Amniotic epithelial cell (primary cell): ENCODE measurements at regions not wholly inside any gene's neighbourhood (a gene's known extent, or its start where the extent isn't known, plus 50 kb on each side); places are given as distances from the start of the nearest gene placed in this dataset.
"Not testable (repeated sequence)": the region's sequence is repeated elsewhere in the genome, so short reads cannot be mapped to it uniquely, and the experiment has no call there.

Experiments
- DNase-seq: peaks from one replicate; pipeline ENCODE4 v3.0.0-alpha.2; 2010; ENCODE audit warnings: low read depth

DNA sequence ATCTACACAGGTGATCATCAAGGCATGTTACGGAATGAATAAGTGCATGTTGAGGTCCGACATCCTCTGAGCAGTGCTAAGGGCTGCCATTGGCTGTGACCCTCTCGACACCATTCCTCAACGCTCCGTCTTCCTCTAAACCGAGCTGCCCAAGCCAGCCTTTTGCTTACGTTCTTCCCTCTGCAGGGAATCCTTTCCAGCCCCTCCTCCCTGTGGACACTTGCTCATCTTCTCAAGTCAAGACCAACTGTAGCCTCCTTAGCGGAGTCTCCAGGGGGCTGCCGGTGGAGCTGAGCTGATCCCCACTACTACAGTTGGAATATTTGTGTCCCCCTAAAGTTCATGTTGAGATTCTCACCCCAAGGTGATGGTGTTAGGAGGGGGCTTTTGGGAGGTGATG is 781.0 kb downstream of the TBC1D22A start:
- DNase-seq = no peak

DNA sequence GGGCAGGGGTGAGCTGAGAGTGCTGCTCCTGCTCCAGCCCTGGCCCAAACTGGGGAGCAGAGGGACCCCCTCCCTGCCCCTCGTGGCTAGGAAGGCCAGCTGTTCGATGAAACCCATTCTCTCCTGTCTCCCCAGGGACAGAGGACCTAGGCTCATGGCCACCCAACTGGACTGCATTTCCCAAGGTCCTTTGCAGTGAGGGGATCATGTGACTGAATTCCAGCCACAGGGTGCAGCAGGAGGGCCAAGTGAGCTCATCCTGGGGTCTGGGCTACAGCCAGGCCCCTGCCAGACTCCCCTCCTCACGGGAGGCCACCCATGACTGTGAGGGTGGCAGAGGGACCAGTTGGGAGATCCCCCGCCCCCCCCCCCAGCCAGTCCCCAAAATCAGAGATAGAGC is 777.6 kb downstream of the TBC1D22A start:
- no peak for DNase-seq

DNA sequence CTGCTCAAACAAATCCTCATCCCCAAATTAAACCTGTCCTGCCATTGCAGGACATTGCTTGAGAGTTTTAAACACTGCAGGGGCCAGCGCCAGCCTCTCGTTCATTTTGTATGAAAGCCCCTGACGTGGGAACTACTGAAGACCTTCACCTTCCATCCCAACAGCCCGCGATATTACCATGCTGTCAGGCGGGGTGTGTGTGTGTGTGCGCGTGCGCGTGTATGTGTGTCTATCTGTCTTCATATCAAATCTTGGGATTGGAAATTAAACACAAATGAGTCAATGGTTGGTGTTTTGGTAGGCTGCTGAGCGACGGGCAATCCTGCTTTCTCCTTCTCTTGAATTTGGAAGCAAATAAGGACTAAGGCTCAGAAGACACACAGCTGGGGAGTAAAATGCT is 776.9 kb downstream of the TBC1D22A start:
- DNase-seq = no peak

DNA sequence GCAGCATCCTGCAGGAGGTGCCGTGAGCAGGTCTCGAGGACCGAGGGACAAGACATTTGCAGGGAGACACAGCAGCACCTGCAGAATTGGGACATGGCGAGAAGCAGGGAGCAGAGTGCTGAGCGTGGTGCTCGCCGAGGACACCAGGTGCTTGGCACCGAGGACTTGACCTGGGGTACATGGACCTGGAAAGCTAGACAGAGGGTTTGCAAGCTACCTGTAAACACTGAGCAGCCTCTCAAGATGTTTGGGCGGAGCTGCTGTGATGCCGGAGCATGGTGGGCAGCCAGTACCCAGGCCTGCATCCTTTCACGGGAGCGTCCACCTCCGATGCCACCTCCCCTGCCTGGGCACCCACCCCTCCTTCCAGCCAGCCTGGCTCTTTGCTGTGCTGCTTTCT is 773.2 kb downstream of the TBC1D22A start:
- DNase-seq = no peak

DNA sequence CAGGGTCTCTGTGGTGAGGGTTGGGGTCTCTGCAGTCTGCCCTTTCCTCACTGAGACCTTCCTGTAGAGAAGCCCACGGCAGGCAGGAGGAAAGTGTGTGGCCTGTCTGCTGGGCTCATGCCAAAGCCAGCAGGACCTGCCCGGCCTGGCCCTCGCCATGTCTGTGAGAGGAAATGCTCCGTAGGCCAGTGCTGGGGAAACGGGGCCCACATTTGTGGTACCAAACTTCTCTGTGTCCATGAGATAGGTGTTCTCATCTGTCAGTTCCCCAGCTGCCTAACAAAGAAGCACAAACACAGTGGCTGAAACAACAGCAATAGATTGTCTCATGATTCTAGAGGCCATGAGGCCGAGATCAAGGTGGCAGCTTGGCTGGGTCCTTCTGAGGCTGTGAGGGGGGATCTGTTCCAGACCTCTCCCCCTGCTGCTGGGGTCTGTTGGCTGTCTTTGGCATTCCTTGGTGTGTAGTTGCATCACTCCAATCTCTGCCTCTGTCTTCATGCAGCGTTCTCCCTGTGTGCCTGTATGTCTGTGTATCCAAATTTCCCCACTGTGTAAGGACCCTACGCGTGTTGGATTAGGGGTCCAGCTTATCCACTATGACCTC is 772.5 kb downstream of the TBC1D22A start:
- DNase-seq = no peak

DNA sequence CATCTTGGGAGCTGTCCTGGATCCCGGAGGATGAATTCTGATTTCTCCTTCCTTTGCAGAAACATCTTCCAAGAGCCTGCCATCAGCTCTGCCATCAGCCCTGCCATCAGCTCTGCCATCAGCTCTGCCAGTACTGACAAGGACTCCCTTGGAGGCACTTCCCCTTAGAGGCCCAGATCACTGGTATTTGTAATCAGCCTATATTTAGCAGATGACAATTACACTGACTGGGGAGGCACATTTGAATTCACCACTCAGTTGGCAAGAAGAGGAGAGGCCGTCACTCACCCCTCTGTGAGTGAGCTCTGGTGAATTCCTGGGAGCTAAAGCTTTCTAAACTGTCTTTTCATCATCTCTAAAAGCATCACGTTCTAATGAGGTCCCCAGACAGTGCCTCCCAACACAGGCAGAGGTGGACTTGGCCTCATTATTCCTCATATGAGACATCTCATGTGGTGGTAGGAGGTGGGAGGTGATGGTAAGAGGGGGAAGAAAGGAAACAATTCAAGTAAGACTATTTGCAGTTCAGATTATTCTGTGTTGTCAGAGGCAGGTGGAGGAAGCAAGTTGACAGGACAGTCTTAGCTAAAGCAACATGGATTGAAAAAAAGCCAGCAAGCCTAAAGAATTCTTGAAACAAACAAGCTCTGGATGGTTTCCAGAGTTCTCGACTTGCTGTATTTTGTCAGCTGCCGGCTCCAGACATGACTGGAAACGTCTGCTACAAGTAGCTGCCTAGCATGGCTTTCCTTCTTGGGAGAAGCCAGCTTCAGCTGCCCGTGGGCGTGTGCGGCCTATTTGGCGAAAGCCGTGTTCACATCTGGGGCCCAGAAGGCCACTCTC is 771.7 kb downstream of the TBC1D22A start:
- no peak for DNase-seq

DNA sequence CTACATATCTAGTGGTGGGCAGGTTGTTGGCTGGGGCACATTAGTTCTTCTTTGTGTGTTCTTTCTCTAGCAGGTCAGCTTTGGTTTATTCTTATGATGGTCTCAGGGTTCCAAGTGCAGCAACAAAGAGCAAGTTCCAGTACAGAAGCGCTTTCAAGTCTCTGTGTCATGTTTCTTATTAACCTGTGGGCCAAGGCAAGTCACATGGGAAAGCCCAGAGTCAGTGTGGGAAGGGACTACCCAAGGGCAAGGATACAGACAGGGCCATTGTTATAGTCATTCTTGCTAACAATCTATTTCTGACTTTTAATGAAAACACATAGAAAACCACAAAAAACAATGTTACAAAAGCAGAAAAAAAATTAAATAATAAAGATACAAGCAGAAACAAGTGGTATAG is 754.6 kb downstream of the TBC1D22A start:
- DNase-seq = no peak

DNA sequence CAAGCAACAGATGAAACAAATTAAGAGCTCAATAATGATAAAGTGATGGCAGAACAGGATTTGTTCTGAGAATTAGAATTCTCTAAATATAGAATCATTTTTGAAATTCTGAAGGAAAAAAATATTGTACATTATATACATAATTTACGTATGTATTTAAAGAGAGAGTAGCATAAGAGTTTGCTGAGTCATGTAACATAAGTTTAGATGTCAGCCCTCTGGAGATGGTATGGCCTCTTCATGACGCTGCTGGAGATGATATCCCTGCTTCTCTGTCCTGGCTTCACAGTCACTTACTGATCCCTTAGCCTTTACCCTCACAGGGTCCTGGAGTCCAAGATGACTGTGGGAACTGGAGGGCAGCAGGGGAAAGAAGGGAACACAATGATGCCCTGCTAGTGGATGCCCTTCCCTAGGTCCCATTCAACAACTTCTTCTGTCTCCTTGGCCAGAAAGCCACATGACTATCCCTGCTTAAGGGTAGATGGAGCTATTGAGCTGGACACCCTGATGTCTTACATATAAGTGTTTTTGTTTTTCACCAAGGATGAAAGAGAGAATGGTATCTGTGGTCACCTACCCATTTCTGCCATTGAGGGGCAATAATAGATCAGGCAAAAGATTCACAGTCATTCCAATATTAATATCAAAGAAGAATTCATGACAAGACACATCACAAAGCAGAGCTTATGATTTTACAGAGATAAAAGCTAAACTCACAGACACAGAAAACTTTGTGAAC is 753.1 kb downstream of the TBC1D22A start:
- no peak for DNase-seq

DNA sequence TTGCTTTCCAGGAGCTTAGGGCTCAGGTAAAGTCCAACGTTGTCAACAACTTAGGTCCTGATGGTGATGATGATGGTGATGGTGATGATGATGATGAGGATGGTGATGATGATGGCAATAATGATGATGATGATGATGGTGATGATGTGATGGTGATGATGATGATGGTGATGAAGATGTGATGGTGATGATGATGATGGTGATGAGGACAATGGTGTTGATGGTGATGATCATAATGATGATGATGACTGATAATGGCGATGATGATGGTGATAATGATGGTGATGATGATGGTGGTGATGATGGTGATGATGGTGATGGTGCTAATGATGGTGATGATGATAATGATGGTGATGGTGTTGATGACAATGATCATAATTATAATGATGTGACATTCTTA is 750.2 kb downstream of the TBC1D22A start:
- no peak for DNase-seq

DNA sequence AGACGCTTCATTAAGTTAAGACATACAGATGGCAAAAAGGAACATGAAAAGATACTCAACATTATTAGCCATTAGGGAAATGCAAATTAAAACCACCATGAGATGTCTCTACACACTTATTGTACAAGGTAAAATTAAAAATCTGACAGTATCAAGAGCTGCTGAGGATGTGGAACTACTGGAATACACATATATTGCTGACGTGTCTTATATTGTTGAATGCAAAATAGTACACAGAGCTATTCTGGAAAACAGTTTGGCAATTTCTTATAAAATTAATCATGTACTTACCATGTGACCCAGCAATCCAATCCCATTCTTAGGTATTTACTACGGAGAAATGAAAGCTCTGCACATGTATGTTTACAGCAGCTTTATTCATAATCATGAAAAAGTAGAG is 742.5 kb downstream of the TBC1D22A start:
- no peak for DNase-seq

DNA sequence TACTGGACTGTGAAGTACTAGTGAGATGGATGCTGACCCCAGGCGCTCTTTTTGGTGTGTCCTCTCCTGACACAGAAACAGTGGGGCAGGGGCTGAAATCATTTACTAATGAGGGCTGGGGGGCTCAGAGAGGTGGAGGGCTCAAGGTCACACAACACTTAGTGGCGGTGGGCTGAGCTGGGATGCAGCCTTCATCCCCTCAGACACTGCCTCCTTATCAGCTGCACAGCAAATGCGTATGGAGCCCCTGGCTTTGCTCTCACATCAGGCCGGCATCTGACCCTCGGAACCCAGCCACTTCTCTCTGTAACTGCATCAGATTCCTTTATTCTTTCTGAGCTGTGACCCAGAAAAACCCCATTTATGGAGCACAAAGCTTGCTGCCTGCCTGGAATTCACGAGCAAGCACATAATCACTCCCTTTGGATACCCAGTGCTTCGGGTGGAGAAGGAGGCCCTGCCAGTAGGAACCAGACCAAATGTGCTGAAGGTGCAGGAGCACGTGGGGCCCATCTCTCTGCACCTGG is 736.6 kb downstream of the TBC1D22A start:
- DNase-seq = no peak

DNA sequence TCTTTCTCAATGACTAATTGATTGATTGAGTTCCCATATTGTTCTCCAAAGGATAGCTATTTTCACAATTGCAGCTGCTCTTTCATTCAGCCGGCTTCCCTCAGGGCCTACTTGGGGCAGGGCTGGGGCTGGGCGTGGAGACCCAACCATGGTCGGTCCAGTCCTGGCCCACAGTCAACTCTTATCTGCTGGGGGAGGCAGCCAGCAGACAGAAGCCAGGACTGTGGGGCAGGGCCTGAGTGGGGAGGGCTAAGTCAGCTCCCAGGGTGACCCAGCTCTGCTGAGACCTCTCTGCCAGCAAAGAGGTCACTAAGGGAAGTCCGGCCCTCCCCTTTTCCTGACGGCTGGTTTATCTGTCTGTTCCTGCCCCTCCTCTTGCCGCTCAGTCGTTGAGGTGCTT is 735.2 kb downstream of the TBC1D22A start:
- DNase-seq = no peak

DNA sequence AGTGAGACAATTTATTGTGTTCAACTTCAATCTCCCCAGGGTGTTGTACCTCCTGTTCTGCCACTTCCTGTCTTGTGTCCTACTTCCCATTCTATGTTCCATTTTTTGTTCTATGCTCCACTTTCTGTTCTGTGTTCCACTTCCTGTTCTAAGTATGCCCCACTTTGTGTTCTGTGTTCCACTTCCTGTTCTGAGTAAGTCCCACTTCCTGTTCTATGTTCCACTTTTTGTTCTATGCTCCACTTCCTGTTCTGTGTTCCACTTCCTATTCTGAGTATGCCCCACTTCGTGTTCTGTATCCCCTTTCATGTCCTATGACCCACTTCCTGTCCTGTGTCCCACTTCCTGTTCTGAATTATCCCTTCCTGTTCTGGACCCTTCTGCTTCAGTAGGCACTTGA is 732.7 kb downstream of the TBC1D22A start:
- no peak for DNase-seq

DNA sequence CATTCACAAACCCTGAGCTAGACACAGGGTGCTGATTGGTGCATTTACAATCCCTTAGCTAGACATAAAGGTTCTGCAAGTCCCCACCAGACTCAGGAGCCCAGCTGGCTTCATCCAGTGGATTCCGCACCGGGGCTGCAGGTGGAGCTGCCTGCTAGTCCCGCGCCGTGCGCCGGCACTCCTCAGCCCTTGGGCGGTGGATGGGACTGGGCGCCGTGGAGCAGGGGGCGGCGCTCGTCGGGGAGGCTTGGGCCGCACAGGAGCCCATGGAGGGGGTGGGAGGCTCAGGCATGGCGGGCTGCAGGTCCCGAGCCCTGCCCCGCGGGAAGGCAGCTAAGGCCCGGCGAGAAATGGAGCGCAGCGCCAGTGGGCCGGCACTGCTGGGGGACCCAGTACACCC is 725.7 kb downstream of the TBC1D22A start:
- not testable (repeated sequence) for DNase-seq

DNA sequence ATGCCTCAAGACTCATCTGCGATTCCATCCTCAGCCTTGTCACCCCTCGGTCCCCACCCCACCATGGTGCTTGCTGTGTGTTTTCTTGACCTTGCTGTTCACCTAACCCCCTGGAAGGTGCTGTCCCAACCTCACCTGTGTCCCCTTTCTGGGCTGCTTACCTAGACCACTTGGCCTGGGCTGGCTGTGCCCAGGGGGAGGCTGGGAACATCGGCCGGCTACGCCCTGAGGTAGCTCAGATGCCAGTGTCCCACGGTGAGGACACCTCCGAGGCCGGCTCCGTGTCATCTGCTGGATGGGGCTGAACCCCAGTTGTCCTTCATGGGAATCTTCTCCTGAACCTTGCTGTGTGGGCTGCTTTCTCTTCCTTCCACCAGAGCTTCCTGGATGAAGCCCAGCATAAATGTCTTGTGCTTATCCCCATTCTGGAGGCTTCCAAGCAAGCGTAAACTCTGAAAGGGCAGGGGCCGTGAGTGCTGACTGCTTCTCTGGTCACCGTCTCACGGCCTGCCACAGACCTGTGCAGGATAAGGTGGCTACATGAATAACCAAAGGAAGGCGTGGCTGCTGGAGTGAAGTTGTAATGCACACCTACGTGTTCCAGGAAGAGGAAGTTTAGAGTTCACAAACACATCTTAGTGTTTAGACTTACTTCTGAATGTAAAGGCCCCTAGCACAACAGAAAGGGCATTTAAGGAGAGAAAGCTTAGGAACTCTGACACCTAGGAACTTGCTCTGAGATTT is 724.3 kb downstream of the TBC1D22A start:
- no peak for DNase-seq

DNA sequence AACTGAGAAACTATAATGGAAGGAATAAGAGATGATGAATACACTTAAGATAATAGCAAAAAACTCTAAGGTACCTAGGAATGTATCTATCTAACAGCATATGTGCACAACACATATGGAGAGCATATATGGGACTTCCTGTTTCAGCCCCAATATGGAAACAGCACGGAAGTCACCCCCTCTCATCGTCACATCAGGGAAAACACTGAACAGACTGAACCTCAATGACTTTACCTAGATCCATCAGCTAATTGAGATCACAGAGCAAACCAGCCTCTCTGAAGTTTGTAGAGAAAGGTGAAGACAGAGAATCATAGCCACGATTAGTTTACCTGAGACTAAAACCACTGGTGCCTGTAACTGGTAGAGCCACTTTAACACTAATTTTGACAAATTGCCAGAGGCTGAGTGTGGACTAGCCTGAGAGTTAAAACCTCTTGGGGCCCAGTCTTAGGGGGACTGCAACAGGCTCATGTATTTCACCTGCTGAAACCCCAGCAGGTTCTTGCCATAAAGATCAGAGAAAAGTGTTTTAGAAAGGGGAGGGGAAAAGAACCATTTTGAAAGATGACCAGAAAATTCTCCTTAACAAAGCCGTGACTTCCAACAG is 722.6 kb downstream of the TBC1D22A start:
- DNase-seq = no peak

DNA sequence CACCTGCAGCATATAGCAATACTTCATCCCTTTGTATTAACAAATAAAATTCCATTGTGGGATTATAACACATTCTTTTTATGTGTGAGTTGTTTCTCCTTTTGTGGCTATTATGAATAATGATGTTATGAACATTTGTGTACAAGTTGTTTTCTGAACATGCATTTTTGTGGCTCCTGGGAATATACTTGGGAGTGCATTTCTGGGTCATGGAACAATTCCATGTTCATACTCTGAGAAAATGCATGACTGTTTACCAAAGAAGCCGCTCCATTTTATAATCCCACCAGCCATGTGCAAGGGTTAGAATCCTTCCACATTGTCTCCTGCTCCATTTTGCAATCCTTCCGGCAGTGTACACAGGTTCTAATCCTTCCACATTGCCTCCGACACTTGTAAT is 713.8 kb downstream of the TBC1D22A start:
- no peak for DNase-seq

DNA sequence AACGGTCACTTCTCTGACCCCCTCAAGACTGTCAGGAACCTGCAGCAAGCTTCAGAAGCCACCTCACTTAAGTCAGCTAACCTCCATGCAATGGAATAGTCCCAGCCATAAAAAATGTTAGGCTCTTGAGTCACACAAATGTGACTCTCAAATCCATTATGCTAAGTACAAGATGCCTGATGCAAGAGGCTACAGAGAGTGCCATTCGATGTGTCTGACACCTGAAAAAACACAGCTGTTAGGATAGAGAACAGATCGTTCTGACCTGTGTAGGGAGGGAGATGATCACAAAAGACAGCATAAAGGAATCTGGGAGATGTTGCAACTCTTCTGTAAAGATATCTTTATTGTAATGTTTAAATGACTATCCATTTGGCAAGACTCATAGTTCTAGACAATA is 712.4 kb downstream of the TBC1D22A start:
- no peak for DNase-seq

DNA sequence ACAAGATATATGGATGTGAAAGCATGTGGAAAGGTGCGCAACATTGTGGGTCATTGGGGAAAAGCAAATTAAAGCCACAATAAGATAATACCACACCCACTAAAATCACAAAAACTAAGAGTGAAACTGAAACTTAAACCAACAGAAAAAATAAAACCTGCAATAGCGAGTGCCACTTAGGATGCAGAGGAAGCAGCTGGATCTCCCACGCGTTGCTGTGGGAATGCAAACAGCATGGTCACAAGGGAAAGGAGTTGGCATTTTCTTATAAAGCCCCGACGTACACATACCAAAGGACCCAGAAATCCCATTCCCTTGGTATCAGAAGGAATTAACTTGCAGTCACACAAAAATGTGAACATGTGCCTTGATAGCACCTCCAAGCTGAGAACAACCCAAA is 712.0 kb downstream of the TBC1D22A start:
- no peak for DNase-seq

DNA sequence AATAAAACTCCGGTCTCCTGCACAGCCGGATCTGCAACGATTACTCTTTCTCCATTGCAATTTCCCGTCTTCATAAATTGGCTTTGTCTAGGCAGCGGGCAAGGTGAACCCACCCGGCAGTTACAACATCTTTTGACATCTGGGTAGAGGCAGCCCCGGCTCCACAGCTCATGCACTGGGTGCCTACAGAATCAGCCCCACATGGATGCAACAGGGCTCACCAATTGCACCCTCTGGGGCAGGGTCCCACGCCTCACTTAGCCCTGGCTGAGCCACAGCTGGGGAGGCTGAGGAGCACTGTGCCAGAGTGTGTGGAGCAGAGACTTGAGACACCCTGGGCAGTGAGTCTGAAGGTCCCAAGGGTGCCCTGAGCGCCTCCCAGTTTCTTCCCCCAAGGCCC is 710.2 kb downstream of the TBC1D22A start:
- no peak for DNase-seq

DNA sequence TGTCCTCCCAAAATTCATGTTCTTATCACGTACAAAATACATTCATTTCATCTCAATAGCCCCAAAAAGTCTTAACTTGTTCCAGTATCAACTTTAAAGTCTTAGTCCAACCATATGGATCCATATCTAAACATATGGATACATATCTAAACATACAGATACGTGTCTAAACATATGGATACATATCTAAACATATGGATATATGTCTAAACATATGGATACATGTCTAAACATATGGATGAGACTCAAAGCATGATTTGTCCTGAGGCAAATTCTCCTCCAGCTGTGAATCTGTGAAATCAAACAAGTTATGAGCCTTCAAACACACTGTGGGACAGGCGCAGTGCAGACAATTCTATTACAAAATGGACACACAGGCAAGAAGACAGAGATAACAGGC is 709.0 kb downstream of the TBC1D22A start:
- no peak for DNase-seq

DNA sequence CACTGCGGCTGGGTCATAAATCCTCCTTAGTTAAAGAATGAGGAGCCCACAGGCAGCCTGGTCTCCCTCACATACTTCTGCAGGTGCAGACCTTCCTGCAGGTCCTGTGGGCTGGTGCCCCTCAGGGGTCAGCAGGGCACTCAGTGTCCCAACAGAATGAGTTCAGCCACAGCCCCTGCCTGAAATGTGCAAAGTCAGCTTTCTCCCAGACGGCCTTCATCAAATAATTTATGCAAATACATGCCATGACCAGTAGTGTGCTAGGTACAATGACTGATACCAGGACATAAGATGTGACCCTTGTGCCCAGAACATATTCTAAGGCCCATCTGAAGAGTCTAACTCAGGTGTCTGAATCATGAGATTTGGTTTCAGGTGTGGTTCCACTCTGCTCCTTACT is 703.4 kb downstream of the TBC1D22A start:
- DNase-seq = no peak
